B cell (primary cell): ENCODE measurements at regions not wholly inside any gene's neighbourhood (a gene's known extent, or its start where the extent isn't known, plus 50 kb on each side); places are given as distances from the start of the nearest gene placed in this dataset.

Experiments
- CTCF ChIP-seq: fragments of 200-600 bp; IDR thresholded peaks from one replicate; pipeline ENCODE4 v1.8.0; 2022; ENCODE audit warnings: antibody characterized with exemption, mild to moderate bottlenecking
- EZH2 ChIP-seq: IDR thresholded peaks from 2 replicates; pipeline ENCODE4 v1.6.1; 2012; ENCODE audit warnings: borderline replicate concordance, low read depth, mild to moderate bottlenecking, moderate library complexity, low read length; ENCODE audit not compliant: insufficient read depth, poor library complexity, severe bottlenecking

DNA sequence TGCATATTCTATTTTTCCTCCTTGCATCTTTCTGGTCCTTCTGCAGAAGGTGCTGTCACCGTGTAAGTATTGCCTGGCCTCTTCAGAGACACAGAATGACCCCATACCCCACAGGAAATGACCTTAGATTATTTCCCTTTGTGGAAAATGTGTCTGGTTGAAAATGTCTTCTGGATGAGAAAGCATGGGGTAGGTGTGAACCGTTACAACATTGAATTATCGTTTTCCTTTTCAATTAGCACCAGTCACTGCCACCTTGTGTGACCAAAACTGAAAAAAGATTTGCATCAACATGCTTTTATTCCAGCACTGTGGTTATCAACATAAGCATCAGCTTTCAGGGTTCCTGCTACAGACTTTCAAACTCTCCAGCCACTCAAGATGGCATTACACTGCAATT is 58.0 kb upstream of the CELF2 start:
- TF ChIP-seq CTCF (no peak), EZH2 (no peak)
